ENCODE measurements at regions not wholly inside any gene's neighbourhood (a gene's known extent, or its start where the extent isn't known, plus 50 kb on each side); places are given as distances from the start of the nearest gene placed in this dataset.

DNA sequence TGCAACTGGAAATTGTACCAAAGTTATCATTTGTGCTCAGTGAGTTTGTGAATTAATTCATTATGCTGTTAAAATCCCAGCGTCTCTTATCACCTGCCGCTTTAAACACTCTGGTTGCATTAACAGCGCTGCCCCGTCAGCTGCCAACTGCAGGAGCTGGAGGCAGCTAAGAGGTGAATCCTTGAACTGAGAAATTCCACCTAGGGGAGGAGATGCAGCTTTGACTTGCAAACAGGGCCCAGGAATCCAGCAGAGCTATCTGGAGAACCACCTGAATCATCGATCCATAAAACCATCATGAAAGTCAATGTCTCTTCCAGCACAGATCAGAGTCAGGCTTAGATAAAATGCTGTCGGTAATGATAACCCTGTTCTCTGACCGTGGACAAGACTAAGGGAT, 140.7 kb upstream of the PTBP2 start:
- Histone ChIP-seq H3K27ac (ENCODE audit: low read length) (no peak overlapping the region), H3K9ac (ENCODE audit: low read length) (no peak overlapping the region), H2AFZ (ENCODE audit: low read depth, low read length) (no peak overlapping the region), H4K20me1 (ENCODE audit: insufficient read depth, low read length) (no peaks in the 10 kb centered on the region), H3K36me3 (replicated peaks; ENCODE audit: low read depth, low read length) (no peaks in the 10 kb centered on the region), H3K79me2 (ENCODE audit: low read length) (no peaks in the 10 kb centered on the region), H3K4me2 (ENCODE audit: low read length) (no peak overlapping the region), H3K27me3 (ENCODE audit: low read depth, low read length) (no peaks in the 10 kb centered on the region), H3K4me3 (ENCODE audit: low read length) (no peak overlapping the region), H3K9me3 (ENCODE audit: insufficient read depth, low read length) (no peaks in the 10 kb centered on the region), H3K4me1 (ENCODE audit: low read length) (no peaks in the 10 kb centered on the region)
- TF ChIP-seq EZH2phosphoT487 (IDR thresholded peaks at IDR 0.05; ENCODE audit: low read depth): no peak
- TF ChIP-seq, protein P1, sequence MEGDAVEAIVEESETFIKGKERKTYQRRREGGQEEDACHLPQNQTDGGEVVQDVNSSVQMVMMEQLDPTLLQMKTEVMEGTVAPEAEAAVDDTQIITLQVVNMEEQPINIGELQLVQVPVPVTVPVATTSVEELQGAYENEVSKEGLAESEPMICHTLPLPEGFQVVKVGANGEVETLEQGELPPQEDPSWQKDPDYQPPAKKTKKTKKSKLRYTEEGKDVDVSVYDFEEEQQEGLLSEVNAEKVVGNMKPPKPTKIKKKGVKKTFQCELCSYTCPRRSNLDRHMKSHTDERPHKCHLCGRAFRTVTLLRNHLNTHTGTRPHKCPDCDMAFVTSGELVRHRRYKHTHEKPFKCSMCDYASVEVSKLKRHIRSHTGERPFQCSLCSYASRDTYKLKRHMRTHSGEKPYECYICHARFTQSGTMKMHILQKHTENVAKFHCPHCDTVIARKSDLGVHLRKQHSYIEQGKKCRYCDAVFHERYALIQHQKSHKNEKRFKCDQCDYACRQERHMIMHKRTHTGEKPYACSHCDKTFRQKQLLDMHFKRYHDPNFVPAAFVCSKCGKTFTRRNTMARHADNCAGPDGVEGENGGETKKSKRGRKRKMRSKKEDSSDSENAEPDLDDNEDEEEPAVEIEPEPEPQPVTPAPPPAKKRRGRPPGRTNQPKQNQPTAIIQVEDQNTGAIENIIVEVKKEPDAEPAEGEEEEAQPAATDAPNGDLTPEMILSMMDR (IDR thresholded peaks at IDR 0.05; ENCODE audit: low read depth, low read length): no peak

DNA sequence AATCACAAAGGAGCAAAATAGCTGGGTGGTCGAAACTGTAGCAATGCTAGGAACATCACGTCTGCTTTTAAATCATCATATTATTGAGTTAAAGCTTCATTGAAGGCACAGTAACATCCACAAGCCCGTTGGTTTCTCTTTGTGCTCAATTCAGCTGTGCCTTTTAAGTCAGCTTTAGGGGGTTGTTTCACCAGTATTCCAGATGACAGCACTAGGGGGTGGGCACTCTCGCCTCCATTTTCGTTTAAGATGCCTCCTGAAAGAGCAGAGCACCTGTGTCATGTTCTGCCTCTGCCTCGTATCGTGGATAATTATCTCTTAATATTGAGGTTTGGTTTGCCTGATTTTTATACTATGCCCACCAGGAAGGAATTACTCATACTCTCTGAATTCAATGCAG, 139.8 kb upstream of the PTBP2 start:
- Histone ChIP-seq H3K36me3 (replicated peaks; ENCODE audit: low read depth, low read length) (no peaks in the 10 kb centered on the region), H3K27ac (ENCODE audit: low read length) (no peak overlapping the region), H3K9me3 (ENCODE audit: insufficient read depth, low read length) (no peaks in the 10 kb centered on the region), H3K79me2 (ENCODE audit: low read length) (no peaks in the 10 kb centered on the region), H4K20me1 (ENCODE audit: insufficient read depth, low read length) (no peaks in the 10 kb centered on the region), H3K4me2 (ENCODE audit: low read length) (no peak overlapping the region), H3K4me3 (ENCODE audit: low read length) (no peak overlapping the region), H3K27me3 (ENCODE audit: low read depth, low read length) (no peaks in the 10 kb centered on the region), H3K4me1 (ENCODE audit: low read length) (no peaks in the 10 kb centered on the region), H3K9ac (ENCODE audit: low read length) (no peak overlapping the region), H2AFZ (ENCODE audit: low read depth, low read length) (no peak overlapping the region)
- TF ChIP-seq EZH2phosphoT487 (IDR thresholded peaks at IDR 0.05; ENCODE audit: low read depth): no peak
- TF ChIP-seq, protein P1 (IDR thresholded peaks at IDR 0.05; ENCODE audit: low read depth, low read length): no peak

DNA sequence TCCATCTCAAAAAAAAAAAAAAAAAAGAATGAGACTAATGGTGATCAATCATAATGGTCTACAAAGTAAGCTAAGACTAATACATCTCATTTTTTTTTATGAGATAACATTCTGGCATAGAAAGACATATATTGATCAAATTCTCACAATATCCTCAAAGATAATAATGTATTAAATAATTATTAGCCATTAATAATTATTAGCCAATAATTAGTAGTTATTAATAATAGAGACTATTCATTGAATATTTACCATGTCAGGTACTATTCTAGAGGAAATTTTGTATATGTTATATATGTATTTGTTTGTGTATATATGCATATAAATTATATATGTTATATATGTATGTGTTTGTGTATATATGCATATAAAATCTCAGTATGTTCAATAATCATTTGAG, 137.7 kb upstream of the PTBP2 start:
- Histone ChIP-seq H2AFZ (ENCODE audit: low read depth, low read length) (no peak overlapping the region), H3K4me2 (ENCODE audit: low read length) (no peak overlapping the region), H3K4me3 (ENCODE audit: low read length) (no peak overlapping the region), H3K27me3 (ENCODE audit: low read depth, low read length) (no peaks in the 10 kb centered on the region), H4K20me1 (ENCODE audit: insufficient read depth, low read length) (no peaks in the 10 kb centered on the region), H3K36me3 (replicated peaks; ENCODE audit: low read depth, low read length) (no peaks in the 10 kb centered on the region), H3K9ac (ENCODE audit: low read length) (no peak overlapping the region), H3K9me3 (ENCODE audit: insufficient read depth, low read length) (no peaks in the 10 kb centered on the region), H3K79me2 (ENCODE audit: low read length) (no peaks in the 10 kb centered on the region), H3K4me1 (ENCODE audit: low read length) (no peaks in the 10 kb centered on the region), H3K27ac (ENCODE audit: low read length) (no peak overlapping the region)
- TF ChIP-seq EZH2phosphoT487 (IDR thresholded peaks at IDR 0.05; ENCODE audit: low read depth): no peak
- TF ChIP-seq, protein P1 (IDR thresholded peaks at IDR 0.05; ENCODE audit: low read depth, low read length): no peak

DNA sequence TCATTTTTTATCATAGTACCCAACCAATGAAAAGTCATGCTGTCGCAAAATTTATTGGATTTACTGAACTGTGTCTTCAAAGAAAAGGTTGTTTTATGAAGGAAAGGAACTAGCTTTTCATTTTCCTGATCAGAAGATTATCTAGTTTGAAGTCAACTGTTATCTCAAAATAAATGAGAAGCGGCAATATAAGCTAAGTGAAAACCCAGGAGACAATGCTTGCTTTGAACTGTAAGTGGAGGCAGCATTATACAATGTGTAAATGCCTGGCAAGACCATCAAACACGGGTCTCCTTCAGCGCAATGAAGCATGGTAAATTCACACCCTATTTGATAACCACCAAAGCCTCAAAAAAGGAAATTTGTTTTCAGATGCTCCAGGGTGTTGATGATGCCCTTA, 134.4 kb upstream of the PTBP2 start:
- Histone ChIP-seq H3K4me2 (ENCODE audit: low read length) (no peak overlapping the region), H3K36me3 (replicated peaks; ENCODE audit: low read depth, low read length) (no peaks in the 10 kb centered on the region), H3K4me1 (ENCODE audit: low read length) (no peaks in the 10 kb centered on the region), H4K20me1 (ENCODE audit: insufficient read depth, low read length) (no peaks in the 10 kb centered on the region), H3K9me3 (ENCODE audit: insufficient read depth, low read length) (no peaks in the 10 kb centered on the region), H2AFZ (ENCODE audit: low read depth, low read length) (no peak overlapping the region), H3K4me3 (ENCODE audit: low read length) (no peak overlapping the region), H3K27ac (ENCODE audit: low read length) (no peak overlapping the region), H3K27me3 (ENCODE audit: low read depth, low read length) (no peaks in the 10 kb centered on the region), H3K79me2 (ENCODE audit: low read length) (no peaks in the 10 kb centered on the region), H3K9ac (ENCODE audit: low read length) (no peak overlapping the region)
- TF ChIP-seq EZH2phosphoT487 (IDR thresholded peaks at IDR 0.05; ENCODE audit: low read depth): no peak
- TF ChIP-seq, protein P1 (IDR thresholded peaks at IDR 0.05; ENCODE audit: low read depth, low read length): no peak
